HG03066 (cell line): ENCODE measurements at regions not wholly inside any gene's neighbourhood (a gene's known extent, or its start where the extent isn't known, plus 50 kb on each side); places are given as distances from the start of the nearest gene placed in this dataset.
"Not testable (repeated sequence)": the region's sequence is repeated elsewhere in the genome, so short reads cannot be mapped to it uniquely, and the experiment has no call there.

Source experiments
- ATAC-seq: cut with Tn5 transposase; IDR thresholded peaks from one replicate; pipeline ENCODE4 v1.9.1; 2021; ENCODE audit warnings: low read depth; ENCODE audit not compliant: unreplicated experiment

DNA sequence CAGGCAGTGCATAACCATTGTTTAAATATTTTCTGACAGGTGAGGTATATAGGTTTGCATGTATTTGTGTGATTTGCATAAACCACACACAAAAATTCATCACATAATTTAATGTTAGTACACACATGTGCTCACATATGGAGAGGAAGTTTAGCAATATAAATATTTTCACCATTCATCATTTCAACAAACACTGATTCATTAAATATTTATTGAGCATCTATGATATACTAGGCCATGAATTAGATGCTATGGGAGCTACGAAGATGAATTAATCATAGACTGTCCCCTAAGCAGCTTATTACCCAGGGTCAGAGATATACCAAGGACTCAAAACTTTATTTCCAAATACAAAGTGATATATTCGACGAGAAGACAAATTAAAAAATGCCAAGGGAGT lies 311.6 kb upstream of the PIK3C3 start:
- no peak for ATAC-seq

DNA sequence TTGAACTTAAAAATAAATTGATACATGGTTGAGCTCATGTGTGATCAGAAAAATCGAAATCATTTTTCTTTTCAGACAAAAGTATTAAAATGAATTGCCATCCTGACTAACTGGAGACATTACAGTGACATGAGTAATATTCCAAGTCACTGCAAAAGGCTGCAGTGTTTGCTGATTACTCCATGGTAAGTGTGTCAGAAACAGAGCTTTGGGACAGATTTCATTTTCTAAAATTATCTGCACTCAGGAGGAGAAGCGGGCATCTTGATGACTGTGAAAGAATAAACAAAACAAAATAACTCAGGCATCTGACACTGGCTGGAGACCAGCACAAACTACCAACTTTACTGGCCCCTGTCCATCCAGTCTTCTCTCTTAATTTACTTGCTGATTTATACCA lies 312.3 kb upstream of the PIK3C3 start:
- ATAC-seq = no peak

DNA sequence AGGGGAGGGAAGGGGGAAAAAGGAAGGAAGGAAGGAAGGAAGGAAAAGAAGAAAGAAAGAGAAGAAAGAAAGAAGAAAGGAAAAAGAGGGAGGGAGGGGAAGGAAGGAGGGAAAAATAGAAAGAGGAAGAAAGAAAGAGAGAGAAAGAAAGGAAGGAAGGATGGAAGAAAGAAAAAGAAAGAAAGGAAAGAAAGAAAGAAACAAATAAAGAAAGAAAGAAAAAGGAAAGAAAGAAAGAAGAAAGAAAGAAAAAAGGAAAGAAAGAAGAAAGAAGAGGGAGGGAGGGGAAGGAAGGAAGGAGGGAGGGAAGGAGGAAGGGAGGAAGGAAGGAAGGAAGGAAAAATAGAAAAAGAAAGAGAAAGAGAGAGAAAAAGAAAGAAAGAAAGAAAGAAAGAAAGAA lies 315.8 kb upstream of the PIK3C3 start:
- ATAC-seq = no peak

DNA sequence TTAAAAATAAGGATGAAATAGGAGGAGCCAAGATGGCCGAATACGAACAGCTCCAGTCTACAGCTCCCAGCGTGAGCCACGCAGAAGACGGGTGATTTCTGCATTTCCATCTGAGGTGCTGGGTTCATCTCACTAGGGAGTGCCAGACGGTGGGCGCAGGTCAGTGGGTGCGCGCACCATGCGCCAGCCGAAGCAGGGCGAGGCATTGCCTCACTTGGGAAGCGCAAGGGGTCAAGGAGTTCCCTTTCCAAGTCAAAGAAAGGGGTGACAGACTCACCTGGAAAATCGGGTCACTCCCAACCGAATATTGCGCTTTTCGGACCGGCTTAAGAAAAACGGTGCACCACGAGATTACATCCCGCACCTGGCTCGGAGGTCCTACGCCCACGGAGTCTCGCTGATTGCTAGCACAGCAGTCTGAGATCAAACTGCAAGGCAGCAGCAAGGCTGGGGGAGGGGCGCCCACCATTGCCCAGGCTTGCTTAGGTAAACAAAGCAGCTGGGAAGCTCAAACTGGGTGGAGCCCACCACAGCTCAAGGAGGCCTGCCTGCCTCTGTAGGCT lies 323.2 kb upstream of the PIK3C3 start:
- ATAC-seq = not testable (repeated sequence)

DNA sequence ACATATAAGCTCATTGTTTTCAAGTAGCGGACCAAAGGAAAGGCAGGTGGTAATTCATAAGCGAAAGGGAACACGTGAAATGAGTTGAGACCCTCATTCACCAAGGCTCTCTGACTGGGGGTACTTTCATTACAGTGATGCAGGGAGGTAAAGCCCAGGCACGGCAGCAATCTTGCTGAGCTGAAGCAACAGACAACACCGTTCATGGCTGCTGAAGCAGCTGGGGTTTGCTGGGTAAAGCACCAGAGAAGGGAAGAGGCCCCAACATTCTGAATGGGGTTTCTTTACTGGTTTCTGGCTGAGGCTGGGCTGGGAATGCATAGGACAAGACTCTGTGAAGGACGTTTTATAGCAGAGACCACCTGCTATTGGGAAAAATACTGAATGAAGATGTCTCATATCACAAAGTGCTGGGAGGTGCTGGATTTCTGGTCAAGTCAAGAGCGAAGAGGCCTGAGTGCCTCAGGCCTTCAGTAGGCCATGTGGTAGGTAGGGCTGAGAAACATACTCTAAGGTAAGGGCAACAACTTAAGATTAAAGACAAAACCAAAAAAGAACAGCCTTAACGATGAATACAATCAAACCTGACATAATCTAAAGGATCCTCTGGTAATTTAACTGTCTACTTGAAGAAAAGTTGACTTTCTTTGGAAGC lies 324.7 kb upstream of the PIK3C3 start:
- ATAC-seq = no peak

DNA sequence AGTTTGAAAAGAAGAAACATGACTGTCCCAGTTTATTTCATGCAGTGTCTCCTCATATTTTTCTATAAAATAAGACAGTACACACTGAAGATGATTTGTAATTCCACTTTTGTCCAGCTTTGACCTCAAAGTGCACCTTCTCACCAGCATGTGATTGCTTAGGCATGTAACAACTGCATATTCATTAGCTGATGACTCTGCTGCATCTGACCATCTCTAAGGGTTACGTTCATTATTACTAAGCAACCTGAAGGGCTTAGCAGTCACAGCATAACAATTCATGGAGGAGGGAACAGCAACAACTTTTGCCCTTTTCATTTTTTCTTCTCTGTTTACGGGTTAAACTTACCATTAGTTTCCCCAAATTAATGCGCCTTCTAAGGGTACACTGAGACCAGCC lies 330.6 kb upstream of the PIK3C3 start:
- ATAC-seq = no peak

DNA sequence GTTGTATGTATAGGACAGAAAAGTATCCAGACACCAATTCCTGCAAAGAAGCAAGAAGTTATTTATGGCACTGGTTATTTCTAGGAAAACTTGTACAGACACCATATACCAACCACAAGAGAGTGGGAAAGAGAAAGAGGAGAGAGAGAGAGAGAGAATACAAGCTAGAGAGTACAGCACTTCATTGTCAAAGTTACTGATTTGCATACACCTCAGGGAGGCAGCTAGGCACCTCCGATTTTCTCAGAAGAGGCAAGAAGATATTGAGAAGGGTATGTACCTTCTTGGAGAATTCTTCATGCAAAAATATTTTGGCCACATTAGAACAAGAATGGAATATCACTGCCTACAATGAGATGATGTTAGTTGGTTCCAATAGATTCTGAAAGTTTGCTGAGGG lies 333.9 kb upstream of the PIK3C3 start:
- ATAC-seq = no peak

DNA sequence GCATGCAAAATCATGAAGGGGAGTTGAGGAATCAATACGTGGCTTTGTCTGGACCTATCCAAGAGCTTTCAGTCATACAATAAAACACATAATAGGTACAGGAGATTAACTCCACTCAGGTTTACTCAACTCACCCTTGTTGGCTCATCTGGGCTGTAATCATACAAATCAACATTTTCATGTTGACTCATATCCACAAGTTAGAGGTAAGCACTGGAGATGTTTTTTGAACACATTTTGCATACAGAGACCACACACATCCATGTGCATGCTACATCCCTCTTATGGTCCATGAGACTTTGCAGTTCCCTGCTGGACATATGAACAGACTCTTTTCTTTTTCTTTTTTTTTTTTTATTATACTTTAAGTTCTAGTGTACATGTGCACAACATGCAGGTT lies 336.9 kb upstream of the PIK3C3 start:
- ATAC-seq = no peak

DNA sequence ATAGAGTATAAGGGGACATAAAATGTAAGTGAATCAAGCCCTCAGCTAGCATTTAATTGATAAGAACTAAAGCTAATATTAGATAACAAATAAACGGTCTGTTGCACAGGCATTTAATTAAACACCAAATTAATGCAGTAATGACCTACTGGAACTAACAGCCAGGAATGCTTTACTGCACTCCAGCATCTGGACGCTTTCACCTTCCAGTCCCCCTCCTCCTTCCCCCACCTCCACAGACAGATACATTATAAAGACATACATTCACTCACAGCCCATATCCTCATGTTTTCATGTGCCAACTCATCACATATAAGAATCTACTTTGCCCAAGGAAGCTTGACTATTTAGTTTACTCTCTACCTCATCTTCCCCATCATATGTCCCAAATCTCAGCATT lies 337.4 kb upstream of the PIK3C3 start:
- no peak for ATAC-seq

DNA sequence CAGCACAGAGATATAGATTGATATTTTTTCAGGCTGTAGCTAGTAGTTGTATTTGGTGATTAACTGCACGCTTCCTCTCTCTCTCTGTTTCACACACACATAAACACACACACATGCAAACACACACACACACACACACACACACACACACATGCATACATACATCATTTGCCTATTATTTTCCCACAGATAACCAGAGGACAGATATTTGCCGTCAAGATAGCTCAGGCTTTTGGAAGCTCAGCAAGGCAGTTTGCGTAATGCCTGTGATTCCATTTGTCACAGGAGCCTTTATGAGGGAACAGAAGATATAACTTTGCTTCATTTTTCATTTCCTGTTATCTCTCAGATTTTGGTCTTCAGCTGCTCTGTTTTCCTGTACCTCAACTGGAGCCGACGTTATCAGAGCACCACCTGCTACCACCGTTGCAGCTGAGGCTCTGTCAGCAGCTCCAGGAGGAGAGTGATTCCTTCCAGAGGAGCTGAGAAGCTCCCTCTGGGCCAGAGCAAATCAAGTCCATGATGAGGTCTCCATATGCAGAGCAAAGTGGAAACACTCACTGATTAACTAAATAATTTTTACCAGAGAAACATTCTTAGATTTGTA lies 341.9 kb upstream of the PIK3C3 start:
- no peak for ATAC-seq

DNA sequence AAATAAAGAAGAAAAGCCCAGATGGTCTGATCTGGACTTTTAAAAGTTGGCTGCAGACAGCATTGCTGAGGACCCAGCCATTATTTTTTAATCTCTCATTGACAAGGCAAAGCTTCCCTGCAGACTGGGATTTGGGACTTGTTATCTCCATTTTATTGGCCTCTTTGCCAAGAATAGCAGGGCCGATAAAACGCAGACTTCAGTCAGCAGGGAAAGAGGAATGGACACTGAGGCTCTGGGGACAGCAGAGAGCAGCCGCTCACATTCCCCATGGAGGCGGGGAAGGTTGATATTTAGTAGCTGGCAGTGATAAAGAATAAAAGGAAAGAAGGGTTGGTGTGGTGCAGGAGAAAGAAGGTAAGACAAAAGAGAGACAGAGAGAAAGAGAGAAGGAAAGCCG lies 350.1 kb upstream of the PIK3C3 start:
- no peak for ATAC-seq

DNA sequence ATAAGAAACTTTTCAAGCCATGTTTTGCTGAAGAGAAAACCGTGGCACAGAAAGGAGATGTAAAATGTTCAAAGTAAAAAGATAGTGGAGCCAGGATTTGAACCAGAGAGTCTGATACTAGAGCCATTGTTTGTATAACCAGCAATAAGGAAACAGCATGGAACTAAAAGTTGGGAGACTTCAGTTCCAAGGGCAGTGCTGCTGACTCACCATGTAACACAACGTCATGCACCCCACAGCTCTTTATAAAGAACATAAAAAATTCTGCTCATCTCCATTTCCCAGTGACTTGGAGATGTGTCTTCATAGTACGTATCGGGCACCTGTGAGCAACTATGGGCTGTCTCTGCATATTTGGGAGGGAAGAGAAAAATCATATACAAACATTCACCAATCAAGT lies 353.0 kb upstream of the PIK3C3 start:
- no peak for ATAC-seq

DNA sequence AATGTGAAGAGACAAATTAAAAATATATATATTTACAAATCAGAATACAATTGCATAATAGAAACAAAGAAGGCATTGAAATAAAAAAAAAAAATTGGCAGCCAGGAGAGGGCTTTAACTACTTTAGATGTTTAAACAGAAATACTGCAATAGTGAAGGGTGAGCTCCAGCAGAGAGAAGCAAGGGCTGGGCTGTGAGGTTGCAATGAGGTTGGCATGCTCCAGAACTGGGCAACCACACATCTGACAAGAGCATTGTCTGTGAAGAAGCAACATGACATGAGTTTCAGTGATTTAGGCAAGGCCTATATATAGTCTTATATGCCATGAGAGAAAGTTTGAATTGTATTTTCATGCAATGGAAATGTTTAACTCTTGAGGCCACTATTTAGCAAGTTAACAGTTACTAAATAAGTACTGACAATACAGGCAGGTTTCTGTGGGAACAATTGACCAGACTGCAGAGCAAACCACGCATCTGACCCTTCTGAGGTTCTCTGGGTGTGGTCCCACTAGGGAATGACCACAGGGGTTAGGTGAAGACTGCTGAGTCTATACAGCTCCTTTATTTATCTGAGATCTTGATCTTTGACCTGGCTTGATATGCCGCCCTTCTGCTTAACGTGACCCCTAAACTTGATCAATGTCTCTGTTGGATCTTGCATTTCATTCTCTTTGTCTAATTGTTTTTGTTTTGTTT lies 354.2 kb upstream of the PIK3C3 start:
- no peak for ATAC-seq

DNA sequence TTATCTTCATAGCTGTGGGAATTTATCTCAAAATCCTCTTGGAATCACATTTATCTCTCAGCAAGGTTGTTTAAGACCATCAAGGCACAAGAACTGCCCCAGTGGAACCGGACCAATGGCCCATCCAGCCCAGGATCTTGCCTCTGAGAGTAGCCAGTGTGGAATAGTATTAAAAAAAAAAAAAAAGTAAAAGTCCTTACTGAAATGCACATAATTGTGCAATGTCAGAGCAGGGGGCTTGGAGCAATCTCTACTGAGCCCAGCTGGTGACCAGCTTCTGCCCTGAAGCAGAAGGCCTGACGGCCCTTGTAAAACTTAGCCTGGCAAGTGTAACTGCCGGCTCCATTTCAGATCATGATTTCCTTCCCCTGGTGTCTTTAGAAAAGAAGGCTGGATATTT lies 355.6 kb upstream of the PIK3C3 start:
- no peak for ATAC-seq

DNA sequence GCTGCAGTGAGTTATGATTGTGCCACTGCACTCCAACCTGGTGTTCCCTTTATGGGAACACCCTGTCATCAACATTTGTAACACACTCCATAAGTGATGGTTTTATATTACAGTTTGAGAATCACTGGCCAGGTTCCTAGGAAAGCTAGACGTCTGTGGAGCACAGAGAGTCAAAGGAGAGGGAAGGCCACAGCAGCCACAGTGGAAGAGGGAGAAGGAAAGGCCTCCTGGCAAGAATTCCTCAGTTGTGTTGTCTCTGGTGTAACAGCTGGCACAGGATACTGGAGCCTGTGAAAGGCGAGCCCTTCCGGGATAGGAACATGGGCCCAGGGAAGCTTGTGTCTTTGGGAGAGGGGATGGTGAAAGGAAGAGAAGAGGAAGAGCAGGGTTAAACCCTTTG lies 360.5 kb upstream of the PIK3C3 start:
- ATAC-seq = no peak

DNA sequence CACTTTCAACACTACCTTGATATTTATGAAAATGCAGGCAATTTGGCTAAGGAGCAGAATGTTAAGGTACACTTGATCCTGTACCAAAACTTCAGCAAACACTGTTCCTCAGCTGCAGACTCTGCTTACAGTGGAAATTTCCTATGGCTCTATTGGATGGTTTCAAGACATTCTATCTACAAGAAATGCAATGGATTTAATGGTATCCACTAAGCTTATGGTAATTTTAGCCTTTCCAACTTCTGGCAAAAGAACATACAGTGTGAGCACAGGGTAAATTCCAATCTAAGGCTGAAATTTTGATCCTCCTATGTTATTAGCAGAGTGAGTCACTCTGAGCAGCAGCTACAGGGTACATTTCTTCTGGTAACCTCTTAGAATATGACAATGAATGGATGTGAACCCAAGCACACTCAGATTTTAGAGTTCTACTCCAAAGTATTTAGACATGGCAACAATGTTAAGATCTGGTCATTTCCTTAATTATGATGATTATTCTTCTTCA lies 361.8 kb upstream of the PIK3C3 start:
- ATAC-seq = no peak

DNA sequence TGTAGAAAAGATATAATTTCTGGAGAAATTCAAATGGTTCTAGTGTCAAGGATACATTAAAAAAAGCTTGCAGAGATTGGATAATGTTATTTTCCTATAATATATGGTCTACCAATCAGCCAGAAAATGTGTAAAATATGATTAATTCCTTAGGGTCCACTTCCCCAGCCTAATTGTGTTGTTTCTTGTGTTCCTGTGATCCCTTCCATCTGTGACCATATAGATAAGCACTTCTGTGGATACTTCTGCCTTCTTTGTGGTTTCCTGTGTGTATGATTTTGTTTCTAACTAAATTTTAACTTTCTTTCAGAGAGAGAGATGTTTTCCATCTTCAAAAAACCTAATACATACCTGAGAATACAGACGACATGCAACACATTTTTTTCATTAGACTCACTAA lies 367.1 kb upstream of the PIK3C3 start:
- ATAC-seq = no peak

DNA sequence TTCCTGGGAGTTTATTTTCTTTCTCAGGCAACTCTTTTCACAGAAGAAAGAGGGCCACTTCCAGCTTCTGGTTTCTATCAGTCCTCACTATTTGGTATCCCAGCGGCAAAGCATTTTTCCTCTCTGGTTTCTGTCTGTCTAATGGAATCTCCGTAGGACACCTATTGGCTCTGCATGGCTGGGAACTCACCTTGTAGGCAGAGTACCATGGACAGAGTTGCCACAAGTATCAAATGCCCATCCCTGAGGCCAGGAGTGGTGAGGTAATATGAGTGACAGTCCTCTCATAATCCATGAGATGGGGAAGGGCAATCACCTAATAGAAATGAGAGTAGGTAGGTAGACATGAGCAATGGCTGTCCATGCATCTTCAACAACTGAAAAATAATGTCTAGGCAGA lies 369.5 kb upstream of the PIK3C3 start:
- ATAC-seq = no peak

DNA sequence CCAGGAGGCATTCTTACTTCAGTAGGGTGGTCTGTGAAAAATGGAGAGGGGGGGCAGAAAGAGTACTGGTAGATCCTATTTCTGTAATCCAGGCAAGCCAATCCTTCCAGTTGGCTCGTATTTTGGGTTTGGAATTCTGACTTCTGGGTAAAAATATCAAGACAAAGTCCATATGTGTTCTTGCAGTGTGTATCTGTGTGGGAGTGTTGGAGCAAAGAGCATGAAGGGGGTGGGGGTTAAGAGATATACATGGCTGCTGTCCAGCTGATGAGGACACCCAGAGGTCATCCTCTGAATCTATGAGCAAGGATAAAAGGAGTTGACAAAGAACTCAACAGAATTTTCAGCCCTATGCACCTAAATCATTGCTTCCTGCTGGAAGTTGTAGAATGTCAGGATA lies 375.8 kb upstream of the PIK3C3 start:
- ATAC-seq = no peak

DNA sequence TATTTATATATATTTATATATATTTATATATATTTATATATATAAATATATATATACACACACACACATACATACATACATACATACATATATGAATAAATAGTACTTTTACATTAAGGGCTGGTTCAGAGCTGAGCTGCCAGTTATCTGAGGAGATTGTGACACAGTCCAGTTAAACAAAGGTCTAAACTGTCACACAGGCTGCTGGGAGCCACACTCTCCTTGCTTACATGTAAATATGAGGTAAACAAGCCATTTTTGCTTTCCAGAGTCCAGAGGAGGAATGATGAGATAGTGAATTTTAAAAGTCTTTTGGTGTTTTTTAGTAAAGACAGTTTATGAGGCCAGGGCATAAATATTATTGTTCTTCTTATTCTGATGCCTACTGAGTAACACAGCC lies 377.5 kb upstream of the PIK3C3 start:
- no peak for ATAC-seq

DNA sequence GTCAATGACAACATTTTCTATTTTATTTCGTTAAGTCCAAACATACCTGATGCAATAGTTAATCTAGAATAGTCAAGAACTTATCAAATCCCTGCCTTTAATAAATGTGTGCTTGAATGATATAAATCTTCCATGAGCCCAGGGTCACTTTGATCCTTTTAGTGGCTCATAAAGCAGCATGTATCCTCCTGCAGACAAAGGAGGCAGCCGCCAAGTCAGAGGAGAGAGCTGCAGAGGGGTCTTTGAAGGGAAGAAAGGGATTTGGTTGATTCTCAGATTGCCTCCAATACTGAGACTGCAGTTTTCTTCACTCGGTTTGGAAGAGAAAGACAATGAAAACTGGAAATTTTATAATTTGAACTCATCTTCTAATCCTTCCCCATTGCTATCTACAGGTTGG lies 378.4 kb upstream of the PIK3C3 start:
- ATAC-seq = no peak

DNA sequence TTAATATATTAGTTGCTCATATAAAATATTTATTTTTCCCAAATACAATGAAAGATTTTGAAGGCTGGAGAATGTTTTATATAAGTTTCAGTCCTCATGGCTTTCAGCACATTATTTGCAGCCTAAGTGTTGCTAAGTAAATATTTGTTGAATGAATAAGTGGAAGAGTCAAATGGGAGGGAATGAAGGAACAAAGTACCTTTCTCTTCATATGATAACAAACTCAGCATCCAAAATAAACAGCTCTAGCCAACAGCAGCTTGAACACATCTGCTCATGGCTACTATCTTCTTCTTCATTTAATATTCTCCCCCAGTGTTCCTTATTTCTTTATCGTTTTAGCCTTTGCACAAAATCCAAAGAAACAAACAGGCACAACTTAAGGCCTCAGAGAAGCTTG lies 385.2 kb upstream of the PIK3C3 start:
- no peak for ATAC-seq
